ENCODE measurements at regions not wholly inside any gene's neighbourhood (a gene's known extent, or its start where the extent isn't known, plus 50 kb on each side); places are given as distances from the start of the nearest gene placed in this dataset.
"Not testable (repeated sequence)": the region's sequence is repeated elsewhere in the genome, so short reads cannot be mapped to it uniquely, and the experiment has no call there.

GRCh38 chr9:124126648-124127646, 115.4 kb downstream of the LHX2 start:
- peak; percentile 83 for DNase-seq

- no peak for DNase-seq
Observed at GRCh38 chr9:124128568-124129166, 117.1 kb downstream of the LHX2 start.

- DNase-seq = no peak
Observed at GRCh38 chr9:124130277-124131075, 118.9 kb downstream of the LHX2 start.

- not testable (repeated sequence) for DNase-seq
Observed at GRCh38 chr9:124131518-124131917, 120.0 kb downstream of the LHX2 start.

GRCh38 chr9:124132671-124133147, 121.1 kb downstream of the LHX2 start:
- no peak for DNase-seq

GRCh38 chr9:124133727-124134126, 122.2 kb downstream of the LHX2 start:
- DNase-seq = peak; percentile 36

- no peak for DNase-seq
Observed at GRCh38 chr9:124134526-124134925, 123.0 kb downstream of the LHX2 start.

- DNase-seq = no peak
Observed at GRCh38 chr9:124135813-124136365, 121.9 kb upstream of the NEK6 start.

GRCh38 chr9:124137009-124137943, 120.5 kb upstream of the NEK6 start:
- DNase-seq = no peak

- DNase-seq = no peak
Observed at GRCh38 chr9:124137944-124138335, 119.8 kb upstream of the NEK6 start.

GRCh38 chr9:124139001-124139400, 118.7 kb upstream of the NEK6 start:
- no peak for DNase-seq

GRCh38 chr9:124140941-124141568, 116.7 kb upstream of the NEK6 start:
- DNase-seq = no peak

GRCh38 chr9:124144561-124145123, 113.1 kb upstream of the NEK6 start:
- not testable (repeated sequence) for DNase-seq

GRCh38 chr9:124146031-124146561, 111.7 kb upstream of the NEK6 start:
- no peak for DNase-seq

GRCh38 chr9:124149992-124150391, 107.8 kb upstream of the NEK6 start:
- DNase-seq = no peak

- no peak for DNase-seq
Observed at GRCh38 chr9:124163760-124164255, 93.9 kb upstream of the NEK6 start.

- no peak for DNase-seq
Observed at GRCh38 chr9:124164811-124165210, 92.9 kb upstream of the NEK6 start.

- DNase-seq = no peak
Observed at GRCh38 chr9:124174433-124174832, 83.3 kb upstream of the NEK6 start.

GRCh38 chr9:124177522-124177921, 80.2 kb upstream of the NEK6 start:
- DNase-seq = not testable (repeated sequence)
